Activated CD8-positive, alpha-beta T cell treated with anti-CD3 and anti-CD28 coated beads, Interleukin-2, amount 10 ng/mL, durations not matched to agents 7 days and 5 days (primary cell): ENCODE measurements at regions not wholly inside any gene's neighbourhood (a gene's known extent, or its start where the extent isn't known, plus 50 kb on each side); places are given as distances from the start of the nearest gene placed in this dataset.
"Not testable (repeated sequence)": the region's sequence is repeated elsewhere in the genome, so short reads cannot be mapped to it uniquely, and the experiment has no call there.

Experiments
- ATAC-seq: fragments of 150-1000 bp; cut with Tn5 transposase; one replicate; pipeline ENCODE4 v1.10.0; 2021; ENCODE audit warnings: moderate library complexity
- CTCF ChIA-PET: fragments of 350-600 bp; sonication (Branson Sonifier 250); formaldehyde crosslinking; loops from one replicate; lab custom pipeline; 2021; ENCODE audit warnings: antibody characterized with exemption; lab: Charles Lee
- POLR2A ChIA-PET: fragments of 350-600 bp; sonication (Branson Sonifier 250); formaldehyde crosslinking; loops from one replicate; lab custom pipeline; 2021; ENCODE audit warnings: antibody characterized with exemption; lab: Charles Lee
- DNase-seq: peaks from one replicate; pipeline ENCODE4 v3.0.0-alpha.2; 2020
- H3K27ac Mint-ChIP-seq: one replicate; pipeline ENCODE4 v1.8.0; 2021; ENCODE audit warnings: mild to moderate bottlenecking, mixed read lengths
- H3K27me3 Mint-ChIP-seq: one replicate; pipeline ENCODE4 v1.8.0; 2021; ENCODE audit warnings: low read depth, mixed read lengths
- H3K36me3 Mint-ChIP-seq: one replicate; pipeline ENCODE4 v1.8.0; 2021; ENCODE audit warnings: low read depth, mixed read lengths
- H3K4me1 Mint-ChIP-seq: one replicate; pipeline ENCODE4 v1.8.0; 2021; ENCODE audit warnings: low read depth, mixed read lengths
- H3K4me3 Mint-ChIP-seq: one replicate; pipeline ENCODE4 v1.8.0; 2021; ENCODE audit warnings: mild to moderate bottlenecking, mixed read lengths
- H3K9me3 Mint-ChIP-seq: one replicate; pipeline ENCODE4 v1.8.0; 2022; ENCODE audit warnings: mixed read lengths; ENCODE audit not compliant: insufficient read depth

DNA sequence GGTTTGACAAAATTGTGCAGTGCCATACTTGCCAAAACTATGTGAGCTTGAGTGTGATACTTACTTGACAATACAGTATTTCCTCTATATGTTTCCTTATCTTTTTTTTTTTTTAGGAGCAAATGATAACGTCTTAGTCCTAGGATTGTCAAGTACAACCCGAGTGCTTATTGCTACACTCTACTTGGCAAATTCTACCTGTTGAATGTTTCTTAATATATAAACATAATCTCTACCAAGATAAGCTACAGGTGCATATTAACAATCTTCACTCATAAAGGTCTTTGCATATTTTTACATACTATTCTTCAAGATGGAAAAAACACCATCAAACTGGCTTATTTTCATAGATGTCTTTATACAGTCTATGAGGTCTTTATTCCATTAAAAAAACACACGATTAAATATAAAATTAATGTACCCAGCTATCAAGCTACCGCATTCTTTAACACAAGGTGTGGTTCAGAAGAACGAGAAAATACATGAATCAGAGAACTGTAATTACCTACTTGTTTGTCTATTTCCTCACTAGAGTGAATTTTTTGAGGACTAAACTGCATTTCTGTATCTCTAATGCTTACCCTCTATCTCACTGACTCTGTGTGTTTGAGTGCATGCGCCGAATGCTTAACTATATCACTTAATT is 76.1 kb upstream of the PDSS1 start:
- ChIA-PET POLR2A (no interaction called here), CTCF (no interaction called here)
- ATAC-seq (no peak), DNase-seq (no peak)
- Mint-ChIP-seq H3K4me3 (no peak overlapping the region), H3K27ac (no peak overlapping the region), H3K9me3 (no peaks in the 10 kb centered on the region), H3K27me3 (peaks cover 24% of the 10 kb centered on the region), H3K4me1 (no peaks in the 10 kb centered on the region), H3K36me3 (no peaks in the 10 kb centered on the region)

DNA sequence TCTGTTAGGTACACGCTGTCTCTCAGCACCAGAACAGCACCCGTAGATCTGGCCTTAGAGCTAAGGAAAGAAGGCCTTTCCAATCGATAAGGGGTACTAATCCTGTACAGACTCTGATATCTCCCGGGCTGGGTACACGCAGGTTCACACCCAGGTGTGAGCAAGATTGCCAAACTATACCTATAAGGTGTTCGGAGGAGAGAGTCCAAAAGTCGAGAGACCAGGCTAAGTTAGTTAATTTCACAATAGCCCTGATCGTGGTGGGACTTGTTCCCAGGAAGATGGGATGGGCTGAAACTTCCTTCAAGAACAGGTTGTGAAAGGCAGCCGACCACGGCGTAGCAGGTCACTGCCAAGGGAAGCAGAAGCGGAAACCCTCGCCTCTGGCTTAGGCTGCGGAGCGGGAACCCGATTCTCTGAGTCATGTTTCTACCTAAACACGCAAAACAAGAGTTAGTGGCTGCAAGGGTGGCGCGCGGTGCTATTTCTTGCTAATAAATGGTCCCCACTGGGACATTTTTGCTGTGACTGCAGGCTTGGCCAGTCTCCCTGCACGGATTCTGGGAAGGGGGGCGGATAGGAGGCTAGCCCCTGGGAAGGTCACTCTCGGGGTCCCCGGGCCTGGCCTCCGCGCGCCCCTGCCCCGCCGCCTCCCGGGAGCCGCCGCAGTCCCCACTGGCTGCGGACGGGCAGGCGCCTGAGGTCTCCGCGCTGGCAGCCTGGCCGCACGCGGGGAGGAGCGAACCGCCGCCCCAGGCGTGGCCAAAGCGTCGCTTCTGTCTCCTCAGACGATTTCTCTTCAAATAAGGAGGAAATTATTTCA is 75.4 kb upstream of the PDSS1 start:
- ATAC-seq = peak; percentile 87

DNA sequence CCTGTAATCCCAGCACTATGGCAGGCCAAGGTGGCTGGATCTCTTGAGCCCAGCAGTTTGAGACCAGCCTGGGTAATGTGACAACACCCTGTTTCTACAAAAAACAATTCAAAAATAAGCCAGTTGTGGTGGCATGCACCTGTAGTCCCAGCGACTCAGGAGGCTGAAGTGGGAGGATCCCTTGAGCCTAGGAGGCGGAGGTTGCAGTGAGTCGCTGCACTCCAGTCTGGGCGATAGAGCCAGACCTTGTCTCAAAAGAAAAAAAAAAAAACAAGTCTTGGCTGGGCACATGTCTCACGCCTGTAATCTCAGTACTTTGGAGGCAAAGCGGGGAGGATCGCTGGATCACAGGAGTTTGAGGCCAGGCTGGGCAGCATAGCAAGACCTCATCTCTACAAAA is 74.6 kb upstream of the PDSS1 start:
- ATAC-seq (no peak), DNase-seq (no peak)
- Mint-ChIP-seq H3K36me3 (no peaks in the 10 kb centered on the region), H3K4me1 (no peaks in the 10 kb centered on the region), H3K4me3 (no peak overlapping the region), H3K27ac (no peak overlapping the region), H3K9me3 (no peaks in the 10 kb centered on the region), H3K27me3 (peaks cover 24% of the 10 kb centered on the region)
- CTCF ChIA-PET = no interaction called here
- POLR2A ChIA-PET = no interaction called here

More for the DNA sequence above, 75.4 kb upstream of the PDSS1 start:
- Mint-ChIP-seq H3K4me3 (no peak overlapping the region), H3K9me3 (no peaks in the 10 kb centered on the region), H3K4me1 (no peaks in the 10 kb centered on the region), H3K27ac (no peak overlapping the region), H3K27me3 (peaks cover 24% of the 10 kb centered on the region), H3K36me3 (no peaks in the 10 kb centered on the region)
- peak; percentile 23 for DNase-seq
- ChIA-PET CTCF (no interaction called here), POLR2A (no interaction called here)

DNA sequence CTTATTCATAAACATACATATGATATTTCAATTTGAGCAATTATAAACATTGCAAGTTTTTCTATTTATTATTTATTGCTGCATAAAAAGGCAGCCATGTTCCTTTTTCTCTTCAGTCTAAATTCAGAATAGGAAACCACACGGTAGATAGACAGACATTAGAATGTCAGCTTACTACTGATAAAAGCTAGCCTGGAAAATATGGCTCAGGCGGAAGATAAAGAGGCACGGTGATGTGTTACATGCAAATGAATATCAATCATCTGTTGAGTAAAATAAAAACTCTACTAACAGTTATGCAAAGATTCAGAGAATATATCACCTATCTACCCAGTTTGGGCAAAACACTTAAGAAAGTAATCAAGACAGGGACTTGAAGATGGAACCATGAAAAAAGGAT is 73.5 kb upstream of the PDSS1 start:
- H3K27me3 Mint-ChIP-seq = peaks cover 24% of the 10 kb centered on the region
- H3K27ac Mint-ChIP-seq = no peak overlapping the region
- no peaks in the 10 kb centered on the region for H3K9me3 Mint-ChIP-seq
- ChIA-PET CTCF (no interaction called here), POLR2A (no interaction called here)
- H3K4me3 Mint-ChIP-seq = no peak overlapping the region
- H3K36me3 Mint-ChIP-seq = no peaks in the 10 kb centered on the region
- DNase-seq (no peak), ATAC-seq (no peak)
- no peaks in the 10 kb centered on the region for H3K4me1 Mint-ChIP-seq

DNA sequence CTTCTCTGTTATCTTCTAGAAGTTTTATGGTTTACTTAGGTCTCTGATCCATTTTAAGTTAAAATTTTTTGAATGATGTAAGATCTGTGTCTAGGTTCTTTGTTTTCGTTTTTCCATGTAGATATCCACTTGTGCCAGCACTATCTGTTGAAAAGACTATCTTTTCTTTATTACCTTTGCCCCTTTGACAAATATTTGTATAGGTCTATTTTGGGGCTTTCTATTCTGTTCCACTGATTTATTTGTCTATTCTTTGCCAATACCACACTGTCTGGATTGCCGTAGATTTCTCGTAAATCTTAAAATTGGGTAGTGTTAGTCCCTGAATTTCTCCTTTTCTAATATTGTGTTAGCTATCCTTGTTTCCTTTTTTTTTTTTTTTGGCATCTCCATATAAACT is 71.4 kb upstream of the PDSS1 start:
- H3K27ac Mint-ChIP-seq = no peak overlapping the region
- no peak overlapping the region for H3K4me3 Mint-ChIP-seq
- ChIA-PET CTCF (interaction anchor here (0.9 to 1.4 kb wide), 2 partner anchors 9 to 100 kb away, joined by 3 read pairs; no protein-coding TSS in a partner anchor), POLR2A (no interaction called here)
- DNase-seq (no peak), ATAC-seq (no peak)
- H3K9me3 Mint-ChIP-seq = no peaks in the 10 kb centered on the region
- H3K36me3 Mint-ChIP-seq = no peaks in the 10 kb centered on the region
- H3K27me3 Mint-ChIP-seq = peaks cover 24% of the 10 kb centered on the region
- no peaks in the 10 kb centered on the region for H3K4me1 Mint-ChIP-seq

DNA sequence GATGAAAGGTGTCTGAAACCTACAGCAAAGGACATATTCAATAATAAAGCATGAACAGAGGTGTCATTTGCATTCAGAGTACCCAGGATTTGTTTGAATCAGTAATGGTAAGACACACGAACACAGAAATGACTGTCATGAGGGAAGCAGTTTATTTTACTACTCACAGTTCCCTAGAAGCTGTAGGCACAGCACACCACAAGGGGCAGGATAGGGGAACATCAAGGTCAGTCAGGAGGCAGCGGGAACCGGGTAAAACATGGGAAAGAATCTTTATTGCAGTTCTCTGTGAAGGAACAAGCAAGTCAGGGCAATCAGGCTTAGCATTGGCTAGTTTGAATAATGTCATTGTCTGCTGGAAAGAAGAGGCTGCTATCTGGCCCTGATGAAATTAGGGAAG is 70.2 kb upstream of the PDSS1 start:
- DNase-seq (no peak), ATAC-seq (no peak)
- Mint-ChIP-seq H3K9me3 (no peaks in the 10 kb centered on the region), H3K27me3 (peaks cover 20% of the 10 kb centered on the region), H3K27ac (no peak overlapping the region), H3K4me3 (no peak overlapping the region), H3K36me3 (no peaks in the 10 kb centered on the region), H3K4me1 (no peaks in the 10 kb centered on the region)
- POLR2A ChIA-PET = no interaction called here
- CTCF ChIA-PET = no interaction called here

DNA sequence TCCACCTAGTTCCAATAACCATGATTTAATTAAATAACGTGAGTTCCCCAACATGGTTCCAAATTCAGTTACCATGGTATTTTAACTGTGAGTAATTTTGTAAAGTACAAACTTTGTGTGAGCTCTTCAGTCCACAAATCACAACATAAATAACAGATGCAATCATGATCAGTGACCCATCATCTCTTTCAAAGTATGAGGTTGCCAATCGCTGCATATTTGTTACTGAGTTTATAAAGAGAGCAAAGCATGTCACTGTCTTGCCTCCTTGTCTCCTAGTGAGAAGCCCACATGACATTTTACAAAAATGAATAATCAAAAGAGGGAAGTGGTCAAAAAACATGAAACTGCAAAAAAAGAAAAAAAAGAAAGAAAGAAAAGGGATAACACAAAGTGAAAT is 69.1 kb upstream of the PDSS1 start:
- ATAC-seq (no peak), DNase-seq (no peak)
- Mint-ChIP-seq H3K27ac (no peak overlapping the region), H3K27me3 (peaks cover 21% of the 10 kb centered on the region), H3K4me1 (no peaks in the 10 kb centered on the region), H3K36me3 (no peaks in the 10 kb centered on the region), H3K9me3 (peaks cover 6% of the 10 kb centered on the region), H3K4me3 (no peak overlapping the region)
- POLR2A ChIA-PET = no interaction called here
- CTCF ChIA-PET = interaction anchor here (0.6 kb wide), 1 partner anchor 121 kb away, joined by 3 read pairs; no protein-coding TSS in a partner anchor

DNA sequence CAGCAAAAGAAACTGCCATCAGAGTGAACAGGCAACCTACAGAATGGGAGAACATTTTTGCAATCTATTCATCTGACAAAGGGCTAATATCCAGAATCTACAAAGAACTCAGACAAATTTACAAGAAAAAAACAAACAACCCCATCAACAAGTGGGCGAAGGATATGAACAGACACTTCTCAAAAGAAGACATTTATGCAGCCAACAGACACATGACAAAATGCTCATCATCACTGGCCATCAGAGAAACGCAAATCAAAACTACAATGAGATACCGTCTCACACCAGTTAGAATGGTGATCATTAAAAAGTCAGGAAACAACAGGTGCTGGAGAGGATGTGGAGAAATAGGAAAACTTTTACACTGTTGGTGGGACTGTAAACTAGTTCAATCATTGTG is 65.3 kb upstream of the PDSS1 start:
- H3K9me3 Mint-ChIP-seq, H3K4me3 Mint-ChIP-seq, CTCF ChIA-PET, H3K36me3 Mint-ChIP-seq, H3K27ac Mint-ChIP-seq, POLR2A ChIA-PET, H3K4me1 Mint-ChIP-seq, ATAC-seq, H3K27me3 Mint-ChIP-seq, DNase-seq: not testable (repeated sequence)

DNA sequence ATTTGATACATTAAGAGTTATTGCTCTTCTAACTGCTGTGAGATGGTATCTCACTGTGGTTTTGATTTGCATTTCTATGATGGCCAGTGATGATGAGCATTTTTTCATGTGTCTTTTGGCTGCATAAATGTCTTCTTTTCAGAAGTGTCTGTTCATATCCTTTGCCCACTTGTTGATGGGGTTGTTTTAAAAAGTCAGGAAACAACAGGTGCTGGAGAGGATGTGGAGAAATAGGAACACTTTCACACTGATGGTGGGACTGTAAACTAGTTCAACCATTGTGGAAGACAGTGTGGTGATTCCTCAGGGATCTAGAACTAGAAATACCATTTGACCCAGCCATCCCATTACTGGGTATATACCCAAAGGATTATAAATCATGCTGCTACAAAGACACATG is 63.4 kb upstream of the PDSS1 start:
- POLR2A ChIA-PET, H3K4me3 Mint-ChIP-seq, DNase-seq, H3K36me3 Mint-ChIP-seq, H3K4me1 Mint-ChIP-seq, H3K9me3 Mint-ChIP-seq, H3K27ac Mint-ChIP-seq, ATAC-seq, CTCF ChIA-PET, H3K27me3 Mint-ChIP-seq: not testable (repeated sequence)

DNA sequence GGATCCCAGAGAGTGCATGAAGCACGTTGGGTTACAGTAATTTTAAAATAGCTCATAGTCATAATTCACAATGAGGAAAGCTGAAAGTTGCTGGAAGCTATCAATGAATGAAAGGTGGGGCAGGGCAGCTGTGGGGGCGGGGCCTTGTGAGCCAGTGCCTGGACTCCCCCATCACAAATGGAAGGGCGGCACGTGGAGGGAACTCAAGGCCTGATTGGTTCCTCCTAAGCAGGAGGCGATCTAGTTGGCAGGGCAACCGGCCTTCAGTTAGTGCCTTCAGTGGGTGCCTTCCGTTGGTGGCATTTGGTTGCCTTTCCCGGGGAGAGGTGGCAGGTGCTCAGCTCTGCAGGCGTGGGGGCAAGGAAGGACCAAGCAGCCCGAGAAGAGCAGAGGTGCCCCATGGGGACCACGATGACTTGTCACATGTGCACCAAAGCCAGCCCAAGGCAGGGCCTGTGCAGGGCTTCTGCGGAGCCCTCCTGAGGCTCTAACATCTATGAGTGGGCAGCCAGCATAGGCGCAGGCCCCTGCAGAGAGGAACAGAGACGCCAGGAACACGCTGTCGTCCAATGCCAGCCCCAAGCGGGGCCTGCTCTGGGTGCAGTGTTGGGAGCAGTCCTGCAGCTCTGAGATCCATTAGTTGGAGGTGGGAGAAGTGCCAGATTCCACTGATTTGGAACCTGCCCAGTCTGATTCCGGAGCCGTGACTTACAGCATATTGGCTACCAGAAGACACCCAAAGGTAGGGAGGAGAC is 59.8 kb upstream of the PDSS1 start:
- ChIA-PET CTCF (no interaction called here), POLR2A (no interaction called here)
- Mint-ChIP-seq H3K27me3 (peaks cover 3% of the 10 kb centered on the region), H3K9me3 (peaks cover 6% of the 10 kb centered on the region), H3K36me3 (no peaks in the 10 kb centered on the region), H3K4me3 (no peak overlapping the region), H3K27ac (no peak overlapping the region), H3K4me1 (no peaks in the 10 kb centered on the region)
- ATAC-seq (no peak), DNase-seq (no peak)

DNA sequence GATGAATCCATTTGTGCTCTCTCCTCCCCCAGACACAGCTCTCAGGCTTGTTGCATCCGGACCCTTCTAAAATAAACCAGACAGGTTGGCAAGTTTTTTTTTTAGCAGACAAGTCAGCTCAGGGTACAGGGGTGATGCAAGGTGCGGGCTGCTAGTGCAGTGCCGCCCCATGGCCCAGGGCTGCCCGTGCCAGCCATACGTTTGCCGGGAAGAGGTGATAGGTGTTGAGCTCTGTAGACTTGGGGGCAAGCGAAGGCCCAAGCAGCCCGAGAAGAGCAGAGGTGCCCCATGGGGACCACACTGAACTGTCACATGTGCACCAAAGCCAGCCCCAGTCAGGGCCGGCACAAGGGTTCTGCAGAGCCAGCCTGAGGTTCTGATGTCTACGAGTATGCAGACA is 57.1 kb upstream of the PDSS1 start:
- CTCF ChIA-PET = no interaction called here

More for the DNA sequence above, 57.1 kb upstream of the PDSS1 start:
- Mint-ChIP-seq H3K4me3 (no peak overlapping the region), H3K27ac (no peak overlapping the region), H3K27me3 (no peaks in the 10 kb centered on the region), H3K4me1 (no peaks in the 10 kb centered on the region), H3K36me3 (no peaks in the 10 kb centered on the region), H3K9me3 (no peaks in the 10 kb centered on the region)
- ATAC-seq (no peak), DNase-seq (no peak)
- POLR2A ChIA-PET = no interaction called here
